K562 (cell line): ENCODE measurements at regions not wholly inside any gene's neighbourhood (a gene's known extent, or its start where the extent isn't known, plus 50 kb on each side); places are given as distances from the start of the nearest gene placed in this dataset.

ENCODE experiments used
- ATAC-seq: fragments of 200-7000 bp; cut with Tn5 transposase; 3 replicates; pipeline ENCODE4 v1.9.1; 2020; ENCODE audit warnings: moderate library complexity
- BruUV-seq: library from RNA; stranded (reverse); fragments of 400-500 nt; replicated peaks from 2 replicates; lab custom pipeline; 2021; lab: Mats Ljungman, UMichigan
- CTCF ChIA-PET: fragments of 300-600 bp; formaldehyde crosslinking; extraction: SDS; loops from one replicate; lab custom pipeline; 2021; ENCODE audit warnings: low intra/inter-chr PET ratio; lab: Yijun Ruan, JAX
- POLR2A ChIA-PET: fragments of 300-600, 350-650 bp; sonication (Branson Sonifier 250); formaldehyde crosslinking; extraction: SDS; loops from one replicate; lab custom pipeline; 2021; ENCODE audit warnings: antibody characterized with exemption, inconsistent platforms; lab: Yijun Ruan, JAX
- DNase-seq, 4 experiments: peaks; one replicate each; pipeline versions ENCODE4 v3.0.0 to v3.0.0-alpha.2; 2011 to 2018; ENCODE audit warnings: low spot score in 3 of 4, mixed read lengths in 3 of 4; ENCODE audit errors: extremely low read depth in 1 of 4
- FAIRE-seq: peaks from 2 replicates; lab custom pipeline; 2011; peaks lifted over from hg19 to GRCh38; lab: Jason Lieb, UNC
- H2AFZ ChIP-seq: 2 replicates; pipeline ENCODE4 v1.6.0; 2011; ENCODE audit warnings: low read depth, low read length, control low read depth, inconsistent platforms
- H3K27ac ChIP-seq: fragments of 200-600 bp; 3 replicates; pipeline ENCODE4 v1.8.0; 2011; ENCODE audit warnings: low read depth, mild to moderate bottlenecking, control low read depth, inconsistent platforms, low read length, moderate library complexity, mixed read lengths; ENCODE audit errors: extremely low read depth
- H3K27me3 ChIP-seq, 2 experiments: fragments of 300-600 bp in 1 of 2; 2 replicates in 1 of 2; 3 replicates in 1 of 2; pipeline versions ENCODE4 v1.6.0 to v1.8.0; 2011; ENCODE audit warnings: inconsistent platforms in 2 of 2, low read length in 2 of 2, mild to moderate bottlenecking in 1 of 2, mixed read lengths in 1 of 2, moderate library complexity in 1 of 2; ENCODE audit not compliant: control insufficient read depth in 2 of 2, insufficient read depth in 2 of 2
- H3K36me3 ChIP-seq: fragments of 300-600 bp; 3 replicates; pipeline ENCODE4 v1.8.0; 2011; ENCODE audit warnings: mild to moderate bottlenecking, low read length, inconsistent platforms; ENCODE audit not compliant: control insufficient read depth, insufficient read depth
- H3K4me1 ChIP-seq, 2 experiments: fragments of 200-600 bp in 1 of 2; replicated peaks in 1 of 2; 2 replicates in 1 of 2; 3 replicates in 1 of 2; pipeline versions ENCODE4 v1.5.1 to v1.8.0; 2011; ENCODE audit warnings: inconsistent platforms in 2 of 2, low read length in 2 of 2, mild to moderate bottlenecking in 1 of 2, mixed read lengths in 1 of 2, moderate library complexity in 1 of 2; ENCODE audit not compliant: control insufficient read depth in 2 of 2, insufficient read depth in 2 of 2
- H3K4me2 ChIP-seq: 2 replicates; pipeline ENCODE4 v1.6.1; 2011; ENCODE audit warnings: low read length, control low read depth, inconsistent platforms, mixed read lengths; ENCODE audit not compliant: insufficient read depth
- H3K4me3 ChIP-seq: fragments of 200-600 bp; sonication (generic), shearing (Covaris generic); 2 replicates; pipeline ENCODE4 v1.5.1; 2016; ENCODE audit warnings: control low read depth, inconsistent platforms
- H3K79me2 ChIP-seq: fragments of 200-600 bp; 3 replicates; pipeline ENCODE4 v1.8.0; 2011; ENCODE audit warnings: low read length, inconsistent platforms; ENCODE audit not compliant: control insufficient read depth, insufficient read depth
- H3K9ac ChIP-seq, 2 experiments: 2 replicates each; pipeline versions ENCODE4 v1.6.0 to v1.6.1; 2011; ENCODE audit warnings: low read depth in 2 of 2, low read length in 2 of 2, control low read depth in 1 of 2, inconsistent platforms in 1 of 2, mild to moderate bottlenecking in 1 of 2, mixed read lengths in 1 of 2; ENCODE audit not compliant: insufficient read depth in 1 of 2
- H3K9me1 ChIP-seq: one replicate; pipeline ENCODE4 v1.6.0; 2011; ENCODE audit warnings: inconsistent platforms, mild to moderate bottlenecking, low read length, moderate library complexity; ENCODE audit not compliant: control insufficient read depth, insufficient read depth
- H3K9me3 ChIP-seq: replicated peaks from 2 replicates; pipeline ENCODE4 v1.5.1; 2011; ENCODE audit warnings: low read depth, low read length, inconsistent platforms; ENCODE audit not compliant: control insufficient read depth, insufficient read depth
- H4K20me1 ChIP-seq: replicated peaks from 2 replicates; pipeline ENCODE4 v1.6.1; 2011; ENCODE audit warnings: low read length, inconsistent platforms, mixed read lengths; ENCODE audit not compliant: control insufficient read depth, insufficient read depth
- CBX1 ChIP-seq: sonication (generic); IDR thresholded peaks from 2 replicates; pipeline ENCODE4 v1.6.1; 2016; ENCODE audit warnings: antibody characterized with exemption, low read depth, mild to moderate bottlenecking
- CEBPB ChIP-seq: fragments of 450-650 bp; IDR thresholded peaks from 2 replicates; pipeline ENCODE4 v1.6.1; 2016; ENCODE audit warnings: missing genetic modification characterization, missing compliant biosample characterization
- CHD4 ChIP-seq: fragments of 200-600 bp; sonication (generic); IDR thresholded peaks from 3 replicates; pipeline ENCODE4 v1.6.1; 2012; ENCODE audit warnings: low read depth, mild to moderate bottlenecking, mixed read lengths, low read length, inconsistent platforms; ENCODE audit not compliant: insufficient read depth, insufficient replicate concordance, poor library complexity, severe bottlenecking
- ERF ChIP-seq: fragments of 450-650 bp; formaldehyde crosslinking; IDR thresholded peaks from 2 replicates; pipeline ENCODE4 v1.4.0; 2020; ENCODE audit warnings: mild to moderate bottlenecking, mixed read lengths
- GTF2B ChIP-seq: IDR thresholded peaks from 2 replicates; pipeline ENCODE4 v1.6.1; 2011; ENCODE audit not compliant: insufficient read length; ENCODE audit errors: extremely low read depth
- HMG20B ChIP-seq: fragments of 250-450 bp; sonication (Bioruptor Pico); IDR thresholded peaks from 2 replicates; pipeline ENCODE4 v1.5.0; 2021; ENCODE audit warnings: mild to moderate bottlenecking
- KDM1A ChIP-seq, 2 experiments: fragments of 450-650 bp; IDR thresholded peaks; 2 replicates each; pipeline ENCODE4 v1.6.1; 2016; ENCODE audit warnings: mild to moderate bottlenecking in 2 of 2
- ZNF431 ChIP-seq: sonication (generic); formaldehyde crosslinking; IDR thresholded peaks from 2 replicates; pipeline ENCODE4 v1.8.0; 2022; ENCODE audit warnings: mild to moderate bottlenecking, missing genetic modification reagents
- in situ Hi-C: fragments of 300-500 bp; cut with MboI; formaldehyde crosslinking; loops from 4 replicates; pipeline ENCODE4 v1.15.0; 2018; ENCODE audit warnings: inconsistent platforms, mixed read lengths
- intact Hi-C: fragments of 100-400 bp; cut with micrococcal nuclease; formaldehyde crosslinking; loops from 2 replicates; pipeline ENCODE4 v1.14.2; 2022

GRCh38 chr5:89204756-89205155 is 321.8 kb upstream of the MEF2C start:
- POLR2A ChIA-PET = no interaction called here
- no peak for DNase-seq
- no peaks in the 10 kb centered on the region for H3K36me3 ChIP-seq
- no peak overlapping the region for H3K4me2 ChIP-seq
- H3K79me2 ChIP-seq = no peaks in the 10 kb centered on the region
- H3K27me3 ChIP-seq = no peaks in the 10 kb centered on the region
- no peaks in the 10 kb centered on the region for H4K20me1 ChIP-seq
- TF ChIP-seq GTF2B = no peak
- TF ChIP-seq HMG20B (CRISPR knock-in tag) = no peak
- TF ChIP-seq ZNF431 (CRISPR knock-in tag) = no peak
- TF ChIP-seq CHD4 = no peak
- no peak for TF ChIP-seq KDM1A (IDR thresholded peaks at IDR 0.05)
- no peak for TF ChIP-seq CBX1
- no peak for TF ChIP-seq CEBPB (tag)
- TF ChIP-seq ERF (CRISPR knock-in tag) = no peak
- TF ChIP-seq, all 486 proteins: peak for 0
- in situ Hi-C loops (no loop called here), intact Hi-C loops (no loop called here)
- no TSS peak for BruUV-seq
- CTCF ChIA-PET = no interaction called here
- Histone ChIP-seq H3K9me1 (no peaks in the 10 kb centered on the region), H2AFZ (no peak overlapping the region), H3K27ac (no peak overlapping the region), H3K4me1 (no peaks in the 10 kb centered on the region), H3K9ac (no peak overlapping the region), H3K4me3 (no peak overlapping the region), H3K9me3 (peaks cover 6% of the 10 kb centered on the region)
- no peak for FAIRE-seq
- ATAC-seq = no peak
